Activated B cell treated with CpG ODN at 0.5 μM for 24 hours (primary cell): ENCODE measurements at regions not wholly inside any gene's neighbourhood (a gene's known extent, or its start where the extent isn't known, plus 50 kb on each side); places are given as distances from the start of the nearest gene placed in this dataset.

Experiments used
- ATAC-seq: fragments of 200-7000 bp; cut with Tn5 transposase; one replicate; pipeline ENCODE4 v1.10.0; 2021; ENCODE audit warnings: low read depth, mild to moderate bottlenecking, moderate library complexity
- CTCF ChIA-PET: fragments of 350-600 bp; sonication (Branson Sonifier 250); formaldehyde crosslinking; loops from one replicate; lab custom pipeline; 2021; ENCODE audit warnings: antibody characterized with exemption; lab: Charles Lee
- POLR2A ChIA-PET: fragments of 350-600 bp; sonication (Branson Sonifier 250); formaldehyde crosslinking; loops from one replicate; lab custom pipeline; 2021; ENCODE audit warnings: antibody characterized with exemption; lab: Charles Lee
- DNase-seq: peaks from one replicate; pipeline ENCODE4 v3.0.0; 2022
- H3K27ac Mint-ChIP-seq: one replicate; pipeline ENCODE4 v1.8.0; 2020; ENCODE audit warnings: mixed read lengths
- H3K27me3 Mint-ChIP-seq: one replicate; pipeline ENCODE4 v1.8.0; 2021; ENCODE audit warnings: mixed read lengths
- H3K36me3 Mint-ChIP-seq: one replicate; pipeline ENCODE4 v1.8.0; 2021; ENCODE audit warnings: low read depth, mixed read lengths
- H3K4me1 Mint-ChIP-seq: one replicate; pipeline ENCODE4 v1.8.0; 2021; ENCODE audit warnings: mixed read lengths
- H3K4me3 Mint-ChIP-seq: one replicate; pipeline ENCODE4 v1.8.0; 2020; ENCODE audit warnings: mild to moderate bottlenecking, mixed read lengths
- H3K9me3 Mint-ChIP-seq: one replicate; pipeline ENCODE4 v1.8.0; 2020; ENCODE audit warnings: mixed read lengths
- intact Hi-C: fragments of 100-400 bp; cut with micrococcal nuclease; formaldehyde crosslinking; loops from one replicate; pipeline ENCODE4 v1.15.1; 2024
- TF ChIP-seq, protein P1 (sequence below): fragments of 200-600 bp; IDR thresholded peaks from one replicate; pipeline ENCODE4 v1.8.0; 2022; ENCODE audit warnings: antibody characterized with exemption, mild to moderate bottlenecking

DNA sequence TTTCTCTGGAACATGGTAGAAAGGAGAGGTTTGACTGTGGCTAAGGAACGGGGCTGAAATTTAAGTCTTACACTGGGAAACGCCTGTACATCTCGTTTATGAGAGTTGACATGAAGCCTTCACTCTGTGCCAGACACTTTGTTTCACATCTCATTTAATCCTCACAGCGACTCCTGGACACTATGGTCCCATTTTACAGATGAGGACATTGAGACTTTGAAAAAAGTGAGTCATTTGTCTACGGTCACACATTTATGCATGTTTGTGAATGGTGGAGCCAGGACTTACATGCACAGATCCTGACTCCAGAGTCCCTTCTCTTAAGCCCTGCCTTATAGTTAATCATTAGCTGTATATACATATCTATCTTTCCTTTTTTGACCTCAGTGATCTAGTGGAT lies 318.4 kb upstream of the EEF2KMT start:
- no peaks in the 10 kb centered on the region for H3K27me3 Mint-ChIP-seq
- intact Hi-C loops = no loop called here
- no peaks in the 10 kb centered on the region for H3K36me3 Mint-ChIP-seq
- DNase-seq (no peak), ATAC-seq (no peak)
- H3K4me1 Mint-ChIP-seq = no peaks in the 10 kb centered on the region
- CTCF ChIA-PET = no interaction called here
- H3K9me3 Mint-ChIP-seq = peaks cover 4% of the 10 kb centered on the region
- H3K4me3 Mint-ChIP-seq = no peak overlapping the region
- POLR2A ChIA-PET = no interaction called here
- TF ChIP-seq, protein P1, sequence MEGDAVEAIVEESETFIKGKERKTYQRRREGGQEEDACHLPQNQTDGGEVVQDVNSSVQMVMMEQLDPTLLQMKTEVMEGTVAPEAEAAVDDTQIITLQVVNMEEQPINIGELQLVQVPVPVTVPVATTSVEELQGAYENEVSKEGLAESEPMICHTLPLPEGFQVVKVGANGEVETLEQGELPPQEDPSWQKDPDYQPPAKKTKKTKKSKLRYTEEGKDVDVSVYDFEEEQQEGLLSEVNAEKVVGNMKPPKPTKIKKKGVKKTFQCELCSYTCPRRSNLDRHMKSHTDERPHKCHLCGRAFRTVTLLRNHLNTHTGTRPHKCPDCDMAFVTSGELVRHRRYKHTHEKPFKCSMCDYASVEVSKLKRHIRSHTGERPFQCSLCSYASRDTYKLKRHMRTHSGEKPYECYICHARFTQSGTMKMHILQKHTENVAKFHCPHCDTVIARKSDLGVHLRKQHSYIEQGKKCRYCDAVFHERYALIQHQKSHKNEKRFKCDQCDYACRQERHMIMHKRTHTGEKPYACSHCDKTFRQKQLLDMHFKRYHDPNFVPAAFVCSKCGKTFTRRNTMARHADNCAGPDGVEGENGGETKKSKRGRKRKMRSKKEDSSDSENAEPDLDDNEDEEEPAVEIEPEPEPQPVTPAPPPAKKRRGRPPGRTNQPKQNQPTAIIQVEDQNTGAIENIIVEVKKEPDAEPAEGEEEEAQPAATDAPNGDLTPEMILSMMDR = no peak
- no peak overlapping the region for H3K27ac Mint-ChIP-seq

DNA sequence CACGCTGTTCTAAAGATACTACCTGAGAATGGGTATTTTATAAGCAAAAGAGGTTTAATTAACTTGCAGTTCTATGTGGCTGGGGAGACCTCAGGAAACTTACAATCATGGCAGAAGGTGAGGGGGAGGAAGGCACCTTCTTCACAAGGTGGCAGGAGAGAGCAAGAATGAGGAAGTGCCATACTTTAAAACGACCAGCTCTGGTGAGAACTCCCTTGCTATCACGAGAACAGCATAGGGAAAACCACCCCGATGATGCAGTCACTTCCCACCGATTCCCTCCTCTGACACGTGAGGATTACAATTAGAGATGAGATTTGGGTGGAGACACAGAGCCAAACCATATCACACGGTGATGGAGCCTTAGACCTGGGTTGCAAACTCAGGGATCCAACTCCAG lies 317.5 kb upstream of the EEF2KMT start:
- TF ChIP-seq, protein P1 = no peak
- Mint-ChIP-seq H3K27me3 (no peaks in the 10 kb centered on the region), H3K36me3 (no peaks in the 10 kb centered on the region), H3K9me3 (peaks cover 4% of the 10 kb centered on the region), H3K27ac (no peak overlapping the region), H3K4me1 (no peaks in the 10 kb centered on the region), H3K4me3 (no peak overlapping the region)
- POLR2A ChIA-PET = no interaction called here
- ATAC-seq (no peak), DNase-seq (no peak)
- CTCF ChIA-PET = no interaction called here
- intact Hi-C loops = no loop called here

DNA sequence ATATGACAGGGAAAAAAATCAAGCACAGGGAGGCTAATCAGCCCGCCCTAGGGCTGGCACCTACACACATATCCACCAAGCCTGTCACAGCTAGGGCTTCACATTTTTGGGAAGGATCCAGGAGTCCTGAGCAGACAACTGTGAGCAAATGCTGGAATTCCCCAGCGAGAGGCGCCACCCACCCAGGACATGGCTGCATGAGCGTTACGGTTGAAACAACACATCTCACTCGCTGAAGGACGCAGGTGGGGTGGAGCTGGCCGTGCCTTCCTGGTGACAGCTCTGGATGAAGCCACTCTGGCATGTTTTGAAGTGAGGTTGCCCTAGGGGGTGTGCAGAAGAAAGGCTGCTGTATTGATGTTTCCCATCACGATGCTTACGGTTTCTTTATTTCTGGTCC lies 315.1 kb upstream of the EEF2KMT start:
- H3K27me3 Mint-ChIP-seq = no peaks in the 10 kb centered on the region
- H3K4me1 Mint-ChIP-seq = no peaks in the 10 kb centered on the region
- no peak overlapping the region for H3K4me3 Mint-ChIP-seq
- no peak for DNase-seq
- peaks cover 4% of the 10 kb centered on the region for H3K9me3 Mint-ChIP-seq
- intact Hi-C loops = no loop called here
- CTCF ChIA-PET = no interaction called here
- H3K36me3 Mint-ChIP-seq = no peaks in the 10 kb centered on the region
- TF ChIP-seq, protein P1 = no peak
- POLR2A ChIA-PET = no interaction called here
- no peak for ATAC-seq
- no peak overlapping the region for H3K27ac Mint-ChIP-seq

DNA sequence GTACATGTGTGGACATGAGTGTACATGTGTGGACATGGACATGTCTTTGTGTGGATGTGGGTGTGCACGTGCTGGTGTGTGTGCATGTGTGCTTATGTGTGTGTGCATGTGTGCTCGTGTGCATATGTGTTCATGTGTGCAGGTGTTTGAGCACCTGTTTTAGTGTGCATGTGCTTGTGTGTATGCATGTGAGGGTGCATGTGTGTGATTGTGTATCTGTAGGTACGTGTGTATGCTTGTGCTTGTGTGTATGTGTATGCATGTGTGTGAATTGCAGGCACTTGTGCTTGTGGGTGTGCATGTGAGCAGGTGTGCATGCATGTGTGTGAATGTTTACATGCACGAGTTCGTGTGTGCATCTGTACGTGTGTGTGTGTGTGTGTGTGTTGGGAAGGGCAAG lies 300.6 kb upstream of the EEF2KMT start:
- Mint-ChIP-seq H3K36me3 (no peaks in the 10 kb centered on the region), H3K4me1 (no peaks in the 10 kb centered on the region), H3K27me3 (peaks cover 3% of the 10 kb centered on the region), H3K27ac (no peak overlapping the region), H3K4me3 (no peak overlapping the region), H3K9me3 (no peaks in the 10 kb centered on the region)
- CTCF ChIA-PET = no interaction called here
- DNase-seq = no peak
- intact Hi-C loops = no loop called here
- ATAC-seq = no peak
- POLR2A ChIA-PET = no interaction called here
- TF ChIP-seq, protein P1 = no peak

DNA sequence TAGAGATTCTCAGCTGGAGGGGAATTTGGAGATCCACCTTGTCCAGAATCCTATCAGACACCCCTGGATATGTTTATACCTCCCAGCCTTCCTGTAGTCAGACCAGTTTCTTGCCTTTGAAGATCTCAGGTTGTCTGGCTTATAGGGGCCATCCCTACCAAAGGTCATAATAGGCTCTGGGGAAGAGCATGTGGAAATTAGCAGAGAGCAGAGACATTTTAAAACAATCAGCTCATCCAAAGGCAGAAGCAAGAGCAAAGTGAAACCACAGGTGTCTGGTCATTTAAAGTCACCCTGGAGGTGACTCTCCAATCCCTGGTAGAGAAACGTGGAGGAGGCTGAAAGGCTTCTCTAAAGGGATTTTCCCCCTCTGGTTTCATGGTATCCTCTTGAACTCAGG lies 299.3 kb upstream of the EEF2KMT start:
- no peak for ATAC-seq
- no peaks in the 10 kb centered on the region for H3K4me1 Mint-ChIP-seq

More for the DNA sequence above, 299.3 kb upstream of the EEF2KMT start:
- no peak overlapping the region for H3K4me3 Mint-ChIP-seq
- H3K36me3 Mint-ChIP-seq = no peaks in the 10 kb centered on the region
- ChIA-PET CTCF (no interaction called here), POLR2A (no interaction called here)
- H3K9me3 Mint-ChIP-seq = peaks cover 2% of the 10 kb centered on the region
- intact Hi-C loops = no loop called here
- H3K27ac Mint-ChIP-seq = no peak overlapping the region
- peaks cover 3% of the 10 kb centered on the region for H3K27me3 Mint-ChIP-seq
- TF ChIP-seq, protein P1 = no peak
- DNase-seq = no peak
